ENCODE measurements at regions not wholly inside any gene's neighbourhood (a gene's known extent, or its start where the extent isn't known, plus 50 kb on each side); places are given as distances from the start of the nearest gene placed in this dataset.

DNA sequence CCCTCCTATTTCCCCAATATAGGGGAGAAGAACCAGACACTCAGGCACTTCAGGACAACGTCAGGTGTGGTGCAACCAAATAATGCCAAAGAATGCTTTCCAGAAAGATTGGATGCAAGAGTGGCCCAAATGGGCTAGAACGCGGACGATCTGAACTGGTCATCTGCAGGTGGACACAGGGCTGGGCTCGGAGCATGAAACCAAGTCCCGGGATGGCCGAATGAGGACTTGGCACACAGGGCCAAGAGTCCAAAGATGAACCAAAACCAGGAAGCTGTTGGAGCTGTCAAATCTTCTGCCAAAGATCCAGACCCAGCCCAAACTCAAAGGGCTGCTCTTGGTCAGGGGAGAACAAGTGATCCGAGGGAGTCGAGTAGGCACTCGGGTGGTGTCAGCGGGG lies 143.9 kb upstream of the ARID1B start:
- Mint-ChIP-seq H3K27ac (no peak overlapping the region), H3K27me3 (no peaks in the 10 kb centered on the region), H3K9me3 (no peaks in the 10 kb centered on the region), H3K4me1 (peaks cover 23% of the 10 kb centered on the region), H3K4me3 (no peak overlapping the region), H3K36me3 (ENCODE audit: low read depth) (no peaks in the 10 kb centered on the region)
- ChIA-PET CTCF (no interaction called here), POLR2A (no interaction called here)
- no peak for DNase-seq

DNA sequence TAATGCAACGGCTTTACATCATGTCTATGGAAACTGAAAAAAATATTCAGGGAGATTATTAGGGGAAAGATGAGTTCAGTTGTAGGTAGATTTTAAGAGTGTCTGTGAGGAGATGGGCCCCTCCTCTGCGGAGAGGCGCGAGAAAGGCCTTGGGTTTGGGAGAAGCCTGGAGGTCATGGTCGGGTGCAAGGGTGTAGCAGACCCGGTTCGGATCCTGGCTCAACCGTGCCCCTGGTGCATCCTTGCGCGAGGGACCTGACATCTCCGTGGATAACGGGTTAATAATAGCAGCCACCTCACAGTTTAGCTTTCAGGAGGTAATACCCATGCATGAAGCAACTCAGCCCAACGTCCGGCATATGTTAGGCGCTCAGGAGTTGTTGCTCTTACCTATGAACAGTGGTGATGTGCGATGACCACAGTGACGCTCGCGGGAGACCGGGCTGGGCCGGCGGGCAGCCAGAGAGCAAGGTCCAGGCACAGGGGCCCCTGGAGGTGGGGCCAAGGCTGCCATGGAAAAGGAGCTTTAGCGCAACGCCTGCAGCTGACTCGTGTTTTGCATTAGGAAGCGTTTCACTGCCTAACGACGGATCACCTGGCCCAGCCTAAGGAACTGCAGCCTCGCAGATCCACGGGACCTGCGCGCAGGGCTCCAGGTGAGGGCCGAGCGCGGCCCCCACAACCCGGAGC lies 146.4 kb upstream of the ARID1B start:
- Mint-ChIP-seq H3K9me3 (no peaks in the 10 kb centered on the region), H3K36me3 (ENCODE audit: low read depth) (no peaks in the 10 kb centered on the region), H3K27ac (no peak overlapping the region), H3K27me3 (peaks cover 3% of the 10 kb centered on the region), H3K4me1 (peaks cover 23% of the 10 kb centered on the region), H3K4me3 (no peak overlapping the region)
- POLR2A ChIA-PET: no interaction called here
- CTCF ChIA-PET: no interaction called here
- no peak for DNase-seq

DNA sequence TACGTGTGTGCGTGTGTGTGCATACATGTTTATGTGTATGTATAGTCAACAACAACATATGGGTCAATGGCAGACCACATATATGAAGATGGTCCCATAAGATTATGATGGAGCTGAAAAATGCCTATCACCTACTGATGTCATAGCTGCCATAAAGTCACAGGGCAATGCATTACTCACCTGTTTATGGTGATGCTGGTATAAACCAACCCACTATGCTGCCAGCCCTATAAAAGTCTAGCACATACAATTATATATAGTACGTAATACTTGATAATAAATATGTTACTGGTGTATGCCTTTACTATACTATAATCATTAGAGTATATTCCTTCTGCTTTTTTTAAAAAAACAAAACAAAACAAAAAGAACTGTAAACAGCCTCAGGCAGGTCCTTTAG lies 148.4 kb upstream of the ARID1B start:
- DNase-seq: no peak
- H3K27ac Mint-ChIP-seq: no peak overlapping the region
- H3K4me3 Mint-ChIP-seq: no peak overlapping the region
- no peaks in the 10 kb centered on the region for H3K9me3 Mint-ChIP-seq
- CTCF ChIA-PET: no interaction called here
- no peaks in the 10 kb centered on the region for H3K36me3 Mint-ChIP-seq (ENCODE audit: low read depth)
- peaks cover 3% of the 10 kb centered on the region for H3K27me3 Mint-ChIP-seq
- POLR2A ChIA-PET: no interaction called here
- H3K4me1 Mint-ChIP-seq: peaks cover 5% of the 10 kb centered on the region

DNA sequence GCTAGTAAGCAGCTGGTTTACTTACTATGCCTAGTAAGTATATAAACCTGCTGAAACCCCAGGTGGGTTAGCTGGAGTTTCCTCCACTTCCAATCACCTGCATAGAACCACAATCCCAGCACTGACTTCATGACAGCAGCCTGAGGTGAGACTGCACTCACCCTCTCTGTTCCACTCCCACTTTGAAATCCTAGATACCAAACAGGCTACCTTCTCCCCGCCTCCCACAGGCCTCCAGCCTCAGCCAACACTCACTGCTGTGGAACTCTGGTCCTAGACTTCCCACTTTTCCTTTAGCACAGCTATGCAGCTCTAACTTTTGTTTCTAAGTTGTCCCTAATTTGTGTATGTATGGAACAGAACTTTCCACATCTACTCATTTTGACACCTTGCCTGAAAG lies 149.7 kb upstream of the ARID1B start:
- CTCF ChIA-PET: no interaction called here
- no peak overlapping the region for H3K27ac Mint-ChIP-seq
- DNase-seq: no peak
- no peaks in the 10 kb centered on the region for H3K9me3 Mint-ChIP-seq
- H3K4me3 Mint-ChIP-seq: no peak overlapping the region
- H3K4me1 Mint-ChIP-seq: no peaks in the 10 kb centered on the region
- POLR2A ChIA-PET: no interaction called here
- H3K27me3 Mint-ChIP-seq: peaks cover 6% of the 10 kb centered on the region
- H3K36me3 Mint-ChIP-seq (ENCODE audit: low read depth): no peaks in the 10 kb centered on the region

DNA sequence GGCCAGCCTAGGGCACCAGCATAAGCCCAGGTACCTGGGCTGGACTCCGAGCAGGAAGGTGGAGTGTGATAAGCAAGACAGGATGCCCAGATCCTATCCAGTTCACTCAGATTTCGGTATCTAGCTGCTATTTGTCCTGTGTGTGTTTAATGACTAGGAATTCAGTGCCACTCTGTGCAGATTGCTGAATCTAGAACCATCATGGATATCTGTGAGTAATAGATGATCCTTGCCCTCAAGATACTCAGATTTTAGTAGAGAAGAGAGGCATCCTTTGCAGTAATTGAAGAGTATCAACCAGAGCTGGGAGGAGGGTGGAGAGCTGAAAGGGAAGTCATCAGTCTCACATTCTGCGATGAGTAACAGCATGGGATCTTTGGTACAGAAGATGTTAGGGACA lies 155.0 kb upstream of the ARID1B start:
- CTCF ChIA-PET: no interaction called here

DNA sequence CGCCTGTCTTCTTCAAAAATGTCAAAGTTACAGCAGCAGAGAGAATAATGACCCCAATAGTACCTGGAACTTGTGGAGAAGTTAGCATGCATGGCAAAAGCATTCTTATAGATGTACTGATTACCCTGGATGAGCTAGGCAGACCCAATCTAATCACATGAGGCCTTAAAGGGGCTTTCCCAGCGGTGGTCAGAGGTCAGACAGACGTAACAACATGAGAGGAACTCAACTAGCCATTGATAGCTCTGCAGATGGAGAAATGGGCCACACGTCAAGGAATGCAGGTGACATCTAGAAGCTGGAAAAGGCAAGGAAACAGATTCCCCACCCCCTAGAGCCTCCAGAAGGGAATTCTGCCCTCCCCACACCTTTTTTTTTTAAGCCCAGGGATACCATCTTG lies 156.8 kb upstream of the ARID1B start:
- H3K36me3 Mint-ChIP-seq (ENCODE audit: low read depth): no peaks in the 10 kb centered on the region
- H3K4me3 Mint-ChIP-seq: no peak overlapping the region
- H3K27me3 Mint-ChIP-seq: peaks cover 4% of the 10 kb centered on the region
- H3K27ac Mint-ChIP-seq: no peak overlapping the region
- ChIA-PET POLR2A (no interaction called here), CTCF (interaction anchor here (0.6 kb wide), 1 partner anchor 66 kb away, joined by 3 read pairs; no protein-coding TSS in a partner anchor)
- no peaks in the 10 kb centered on the region for H3K4me1 Mint-ChIP-seq
- DNase-seq: no peak
- H3K9me3 Mint-ChIP-seq: no peaks in the 10 kb centered on the region

More for the DNA sequence above, 155.0 kb upstream of the ARID1B start:
- H3K36me3 Mint-ChIP-seq (ENCODE audit: low read depth): no peaks in the 10 kb centered on the region
- POLR2A ChIA-PET: interaction anchor here (1.2 kb wide), 1 partner anchor 161 kb away, joined by 3 read pairs; no protein-coding TSS in a partner anchor
- no peaks in the 10 kb centered on the region for H3K9me3 Mint-ChIP-seq
- no peak overlapping the region for H3K27ac Mint-ChIP-seq
- DNase-seq: no peak
- peaks cover 8% of the 10 kb centered on the region for H3K27me3 Mint-ChIP-seq
- no peak overlapping the region for H3K4me3 Mint-ChIP-seq
- no peaks in the 10 kb centered on the region for H3K4me1 Mint-ChIP-seq

DNA sequence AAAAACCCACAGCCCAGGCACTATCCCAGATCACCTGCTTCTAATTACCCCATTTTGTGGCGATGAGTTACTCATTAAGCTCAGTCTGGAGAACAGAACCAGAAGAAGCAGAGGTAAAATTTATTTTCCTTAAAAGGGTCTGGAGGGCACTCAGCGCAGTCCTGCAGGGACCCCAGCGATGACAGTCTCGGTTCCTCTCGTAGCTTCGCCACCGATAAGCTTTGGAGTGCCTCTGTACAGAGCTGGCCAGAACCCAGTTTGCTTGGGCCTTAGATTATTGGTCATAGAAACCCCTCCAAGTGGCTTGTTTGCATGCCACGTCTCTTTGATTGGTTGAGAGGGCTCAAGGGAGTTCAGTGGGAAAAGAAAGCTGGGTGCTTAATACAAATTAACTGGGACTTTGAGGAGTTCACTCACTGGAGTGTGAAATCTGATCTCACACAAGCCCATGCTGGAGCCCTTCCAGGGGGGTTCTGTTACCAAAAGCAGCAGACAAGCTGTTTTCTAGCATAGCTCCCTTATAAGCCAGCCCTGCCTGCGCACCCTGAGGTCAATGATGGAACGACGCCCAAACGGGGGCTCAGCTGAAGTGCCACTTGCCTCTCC lies 158.5 kb upstream of the ARID1B start:
- ChIA-PET POLR2A (no interaction called here), CTCF (no interaction called here)
- no peak overlapping the region for H3K4me3 Mint-ChIP-seq
- no peaks in the 10 kb centered on the region for H3K4me1 Mint-ChIP-seq
- DNase-seq: no peak
- peaks cover 4% of the 10 kb centered on the region for H3K27me3 Mint-ChIP-seq
- no peak overlapping the region for H3K27ac Mint-ChIP-seq
- H3K36me3 Mint-ChIP-seq (ENCODE audit: low read depth): no peaks in the 10 kb centered on the region
- H3K9me3 Mint-ChIP-seq: peaks cover 9% of the 10 kb centered on the region

DNA sequence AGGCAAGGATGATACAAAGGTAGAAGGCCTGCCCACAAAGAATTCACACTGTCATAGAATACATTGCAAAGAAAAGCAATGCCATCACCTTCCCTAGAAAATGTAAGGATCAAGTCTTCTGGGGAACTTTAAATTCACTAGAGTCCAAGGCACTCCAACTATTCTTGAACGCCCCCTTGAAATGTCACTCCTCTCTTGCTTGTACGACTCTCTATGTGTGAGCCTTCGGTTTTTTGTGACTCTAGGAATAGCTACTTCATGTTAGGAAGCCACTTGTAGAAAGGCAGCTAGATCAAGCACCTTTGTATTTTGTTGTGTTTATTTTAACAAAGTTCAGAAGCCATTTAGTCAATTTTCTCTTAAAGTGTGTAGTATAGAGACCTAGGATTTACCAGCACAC lies 159.2 kb upstream of the ARID1B start:
- ChIA-PET CTCF (no interaction called here), POLR2A (no interaction called here)
- Mint-ChIP-seq H3K27me3 (peaks cover 2% of the 10 kb centered on the region), H3K4me3 (no peak overlapping the region), H3K36me3 (ENCODE audit: low read depth) (no peaks in the 10 kb centered on the region), H3K9me3 (peaks cover 13% of the 10 kb centered on the region), H3K4me1 (no peaks in the 10 kb centered on the region), H3K27ac (no peak overlapping the region)
- no peak for DNase-seq

DNA sequence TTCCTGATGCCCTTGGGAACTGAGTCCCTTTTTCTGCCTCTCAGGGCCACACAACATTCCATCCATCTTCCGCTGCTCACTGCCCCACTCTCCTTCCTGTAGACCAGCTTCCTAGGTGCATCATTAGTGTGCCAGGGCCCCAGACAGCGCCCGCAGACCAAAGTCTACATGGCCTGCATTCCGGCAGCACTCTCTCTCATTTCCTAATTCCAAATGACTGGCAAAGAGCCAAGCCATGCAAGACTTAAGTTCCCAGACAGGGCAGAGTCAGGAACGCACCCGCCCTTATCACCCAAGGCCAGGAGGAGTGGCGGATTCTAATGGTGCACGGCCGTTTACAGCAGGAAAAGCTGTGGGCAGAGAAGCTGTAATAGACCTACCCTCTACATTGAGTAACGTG lies 159.8 kb upstream of the ARID1B start:
- no peak overlapping the region for H3K4me3 Mint-ChIP-seq
- no peaks in the 10 kb centered on the region for H3K36me3 Mint-ChIP-seq (ENCODE audit: low read depth)
- ChIA-PET POLR2A (no interaction called here), CTCF (no interaction called here)
- peaks cover 18% of the 10 kb centered on the region for H3K9me3 Mint-ChIP-seq
- peaks cover 2% of the 10 kb centered on the region for H3K27me3 Mint-ChIP-seq
- H3K4me1 Mint-ChIP-seq: no peaks in the 10 kb centered on the region
- DNase-seq: no peak
- H3K27ac Mint-ChIP-seq: no peak overlapping the region

DNA sequence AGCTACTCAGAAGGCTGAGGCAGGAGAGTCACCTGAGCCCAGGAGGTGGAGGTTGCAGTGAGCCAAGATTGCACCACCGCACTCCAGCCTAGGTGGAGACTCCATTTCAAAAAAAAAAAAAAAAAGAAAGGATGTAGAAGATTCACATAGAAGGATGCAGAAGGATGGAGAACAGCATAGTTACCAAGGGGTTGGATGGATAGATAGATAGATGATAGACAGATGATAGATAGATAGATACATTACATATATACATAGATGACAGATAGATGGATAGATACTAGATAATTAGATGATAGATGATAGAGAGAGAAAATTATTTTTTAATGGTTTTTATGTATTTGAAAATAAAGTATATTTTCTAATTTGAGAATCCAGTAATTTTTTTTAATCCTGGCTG lies 160.7 kb upstream of the ARID1B start:
- no peak for DNase-seq
- Mint-ChIP-seq H3K36me3 (ENCODE audit: low read depth) (no peaks in the 10 kb centered on the region), H3K4me3 (no peak overlapping the region), H3K27me3 (peaks cover 2% of the 10 kb centered on the region), H3K9me3 (peaks cover 24% of the 10 kb centered on the region), H3K4me1 (no peaks in the 10 kb centered on the region), H3K27ac (no peak overlapping the region)
- POLR2A ChIA-PET: no interaction called here
- CTCF ChIA-PET: no interaction called here

DNA sequence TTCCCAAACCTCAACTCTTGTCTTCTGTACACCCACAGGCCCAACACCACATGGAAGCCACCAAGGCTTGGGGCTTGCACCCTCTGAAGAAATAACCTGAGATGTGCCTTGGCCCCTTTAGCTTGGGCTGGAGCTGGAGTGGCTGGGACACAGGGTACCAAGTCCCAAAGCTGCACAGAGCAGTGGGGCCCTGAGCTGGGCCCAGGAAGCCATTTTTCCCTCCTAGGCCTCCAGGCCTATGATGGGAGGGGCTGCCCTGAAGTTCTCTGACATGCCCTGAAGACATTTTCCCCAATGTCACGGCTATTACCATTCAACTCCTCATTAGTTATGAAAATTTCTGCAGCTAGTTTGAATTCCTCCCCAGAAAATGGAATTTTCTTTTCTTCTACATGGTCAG lies 163.2 kb upstream of the ARID1B start:
- Mint-ChIP-seq H3K27me3 (no peaks in the 10 kb centered on the region), H3K4me3 (no peak overlapping the region), H3K9me3 (peaks cover 24% of the 10 kb centered on the region), H3K27ac (no peak overlapping the region), H3K36me3 (ENCODE audit: low read depth) (no peaks in the 10 kb centered on the region), H3K4me1 (no peaks in the 10 kb centered on the region)
- DNase-seq: no peak
- ChIA-PET POLR2A (no interaction called here), CTCF (no interaction called here)

DNA sequence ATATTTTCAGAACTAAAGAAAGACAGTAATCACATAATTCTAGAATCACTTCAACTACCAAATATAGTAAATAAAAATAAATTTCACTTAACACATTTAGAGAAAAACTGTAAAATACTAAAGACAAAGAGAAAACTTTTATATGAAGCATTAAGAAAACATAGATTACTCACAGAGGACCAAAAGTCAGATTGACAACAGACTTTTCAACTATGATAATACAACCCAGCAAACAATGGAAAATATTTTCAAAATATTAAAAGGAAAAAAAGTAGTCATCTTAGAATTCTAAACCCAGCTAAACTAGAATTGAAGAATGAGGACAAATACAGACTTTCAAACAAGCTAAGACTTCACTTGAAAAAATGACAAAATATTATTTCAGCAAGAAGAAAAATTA lies 164.8 kb upstream of the ARID1B start:
- CTCF ChIA-PET: no interaction called here
- no peak for DNase-seq
- H3K4me1 Mint-ChIP-seq: no peaks in the 10 kb centered on the region
- no peak overlapping the region for H3K4me3 Mint-ChIP-seq
- no peaks in the 10 kb centered on the region for H3K36me3 Mint-ChIP-seq (ENCODE audit: low read depth)
- peaks cover 2% of the 10 kb centered on the region for H3K27me3 Mint-ChIP-seq
- H3K9me3 Mint-ChIP-seq: peaks cover 24% of the 10 kb centered on the region
- POLR2A ChIA-PET: no interaction called here
- no peak overlapping the region for H3K27ac Mint-ChIP-seq

DNA sequence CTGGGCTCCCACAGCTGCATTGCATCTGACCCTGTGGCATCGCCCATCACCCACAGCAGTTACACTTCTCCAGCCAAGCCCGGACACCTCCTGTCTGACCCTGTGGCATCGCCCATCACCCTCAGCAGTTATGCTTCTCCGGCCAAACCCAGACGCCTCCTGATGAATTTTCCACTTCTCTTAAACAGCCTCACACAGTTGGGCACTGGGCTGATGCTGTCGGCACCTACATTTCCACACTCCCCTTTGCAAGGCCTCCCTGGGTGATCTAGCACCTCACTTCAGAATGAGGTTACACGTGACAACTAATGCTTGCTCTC lies 175.2 kb upstream of the ARID1B start:
- peaks cover 5% of the 10 kb centered on the region for H3K27me3 Mint-ChIP-seq
- no peak overlapping the region for H3K27ac Mint-ChIP-seq
- no peaks in the 10 kb centered on the region for H3K36me3 Mint-ChIP-seq (ENCODE audit: low read depth)
- POLR2A ChIA-PET: no interaction called here
- CTCF ChIA-PET: no interaction called here
- H3K4me3 Mint-ChIP-seq: no peak overlapping the region
- H3K9me3 Mint-ChIP-seq: peaks cover 2% of the 10 kb centered on the region
- no peak for DNase-seq
- H3K4me1 Mint-ChIP-seq: no peaks in the 10 kb centered on the region

DNA sequence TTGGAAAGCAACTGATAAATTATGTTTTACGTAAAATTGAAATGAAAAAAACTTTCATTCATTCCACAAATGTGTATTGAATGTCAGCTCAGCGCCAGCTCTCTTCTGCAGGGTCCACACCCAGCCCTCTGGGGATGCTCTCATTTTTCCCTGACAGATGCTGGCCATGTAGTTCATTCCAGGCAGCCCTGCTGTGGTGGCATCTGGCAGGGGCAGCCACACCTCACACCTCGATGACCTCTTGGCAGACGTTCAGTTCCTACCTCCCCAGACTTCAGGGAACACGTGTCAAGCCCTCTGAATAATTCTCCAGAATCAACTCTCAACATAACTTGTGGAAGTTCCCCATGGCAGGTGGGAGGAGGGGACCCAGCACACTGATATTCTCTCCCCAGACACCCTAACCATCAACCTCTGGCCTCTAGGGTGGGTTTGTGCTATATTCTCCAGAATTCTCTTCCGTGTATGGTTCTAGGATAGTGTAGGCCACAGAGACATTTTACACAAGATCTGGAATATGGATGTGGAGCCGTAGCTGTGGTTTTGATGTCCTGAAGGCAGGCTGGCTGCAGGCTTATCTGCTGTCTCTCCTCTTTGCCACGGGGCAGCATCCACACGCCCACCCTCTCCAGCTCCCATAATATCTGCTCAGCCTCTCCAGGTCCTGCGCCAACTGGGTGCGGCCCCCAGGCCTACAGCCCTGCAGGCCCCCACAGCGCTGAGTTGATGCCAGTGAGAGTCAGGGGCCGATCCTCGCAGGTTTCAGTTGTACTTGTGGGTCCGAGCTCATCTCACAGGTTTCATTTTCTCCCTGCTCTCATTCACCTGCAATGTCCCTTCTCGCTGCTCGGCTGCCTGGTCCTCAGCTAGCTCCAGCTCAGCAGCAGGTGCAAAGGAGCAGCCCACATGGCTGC lies 175.8 kb upstream of the ARID1B start:
- Mint-ChIP-seq H3K4me1 (no peaks in the 10 kb centered on the region), H3K27ac (no peak overlapping the region), H3K4me3 (no peak overlapping the region), H3K9me3 (peaks cover 2% of the 10 kb centered on the region), H3K27me3 (peaks cover 5% of the 10 kb centered on the region), H3K36me3 (ENCODE audit: low read depth) (no peaks in the 10 kb centered on the region)
- no peak for DNase-seq
- POLR2A ChIA-PET: no interaction called here
- CTCF ChIA-PET: no interaction called here

Measured in activated CD4-positive, alpha-beta memory T cell treated with anti-CD3 and anti-CD28 coated beads, Interleukin-2, amount 10 ng/mL, durations not matched to agents 7 days and 5 days (primary cell).